Endothelial cell of umbilical vein (primary cell): ENCODE measurements at regions not wholly inside any gene's neighbourhood (a gene's known extent, or its start where the extent isn't known, plus 50 kb on each side); places are given as distances from the start of the nearest gene placed in this dataset.

Experiments used
- BruUV-seq: library from RNA; stranded (reverse); fragments of 400-500 nt; replicated peaks from 2 replicates; lab custom pipeline; 2021; lab: Mats Ljungman, UMichigan
- CTCF ChIA-PET: fragments of 300-600, 350-600 bp; sonication (Branson Sonifier 250); formaldehyde crosslinking; loops from one replicate; lab custom pipeline; 2021; ENCODE audit warnings: antibody characterized with exemption, inconsistent platforms; lab: Charles Lee
- POLR2A ChIA-PET: fragments of 300-600, 350-600 bp; sonication (Branson Sonifier 250); formaldehyde crosslinking; loops from one replicate; lab custom pipeline; 2021; ENCODE audit warnings: antibody characterized with exemption, inconsistent platforms; lab: Charles Lee
- DNase-seq: peaks from one replicate; pipeline ENCODE4 v3.0.0-alpha.2; 2011; ENCODE audit warnings: low read depth, low spot score
- FAIRE-seq: peaks from 2 replicates; lab custom pipeline; 2011; peaks lifted over from hg19 to GRCh38; lab: Jason Lieb, UNC
- H2AFZ ChIP-seq: 2 replicates; pipeline ENCODE4 v1.6.0; 2012; ENCODE audit warnings: low read depth, low read length, control low read depth, inconsistent platforms
- H3K27ac ChIP-seq: 2 replicates; pipeline ENCODE4 v1.5.1; 2011; ENCODE audit warnings: low read depth, mild to moderate bottlenecking, control low read depth, low read length, moderate library complexity; ENCODE audit not compliant: insufficient read depth
- H3K27me3 ChIP-seq, 2 experiments: 2 replicates each; pipeline versions ENCODE4 v1.6.0 to v1.6.1; 2011; ENCODE audit warnings: low read length in 2 of 2, mixed read lengths in 1 of 2; ENCODE audit not compliant: control insufficient read depth in 2 of 2, insufficient read depth in 2 of 2
- H3K36me3 ChIP-seq, 2 experiments: 2 replicates in 1 of 2; 3 replicates in 1 of 2; pipeline ENCODE4 v1.5.1; 2011; ENCODE audit warnings: low read length in 2 of 2, mild to moderate bottlenecking in 1 of 2, moderate library complexity in 1 of 2; ENCODE audit not compliant: control insufficient read depth in 2 of 2, insufficient read depth in 2 of 2; ENCODE audit errors: extremely low read depth in 1 of 2
- H3K4me1 ChIP-seq: 3 replicates; pipeline ENCODE4 v1.5.1; 2011; ENCODE audit warnings: mild to moderate bottlenecking, low read length; ENCODE audit not compliant: control insufficient read depth, insufficient read depth; ENCODE audit errors: extremely low read depth
- H3K4me2 ChIP-seq: 2 replicates; pipeline ENCODE4 v1.6.1; 2011; ENCODE audit warnings: low read length, control low read depth, mixed read lengths; ENCODE audit not compliant: insufficient read depth
- H3K4me3 ChIP-seq, 3 experiments: fragments of 200-600 bp in 1 of 3; sonication (generic), shearing (Covaris generic) in 1 of 3; replicated peaks in 1 of 3; 2 replicates each; pipeline ENCODE4 v1.5.1; 2011 to 2016; ENCODE audit warnings: control low read depth in 3 of 3, low read length in 3 of 3, mild to moderate bottlenecking in 2 of 3, inconsistent platforms in 1 of 3, low read depth in 1 of 3, moderate library complexity in 1 of 3; ENCODE audit not compliant: insufficient read depth in 1 of 3
- H3K79me2 ChIP-seq: 2 replicates; pipeline ENCODE4 v1.6.0; 2012; ENCODE audit warnings: low read length, inconsistent platforms; ENCODE audit not compliant: control insufficient read depth, insufficient read depth
- H3K9ac ChIP-seq: replicated peaks from 2 replicates; pipeline ENCODE3; 2011; ENCODE audit warnings: low read length, control low read depth; ENCODE audit not compliant: insufficient read depth; ENCODE audit errors: extremely low read depth
- H3K9me1 ChIP-seq: replicated peaks from 3 replicates; pipeline ENCODE4 v1.6.0; 2011; ENCODE audit warnings: mild to moderate bottlenecking, low read length; ENCODE audit not compliant: control insufficient read depth, insufficient read depth; ENCODE audit errors: extremely low read depth
- H3K9me3 ChIP-seq: replicated peaks from 2 replicates; pipeline ENCODE4 v1.5.1; 2012; ENCODE audit warnings: low read length, inconsistent platforms; ENCODE audit not compliant: control insufficient read depth, insufficient read depth
- H4K20me1 ChIP-seq: replicated peaks from 2 replicates; pipeline ENCODE3; 2011; ENCODE audit warnings: mild to moderate bottlenecking, low read length; ENCODE audit not compliant: control insufficient read depth, insufficient read depth; ENCODE audit errors: extremely low read depth
- EZH2 ChIP-seq: IDR thresholded peaks from 2 replicates; pipeline ENCODE4 v1.6.1; 2012; ENCODE audit warnings: borderline replicate concordance, low read depth, mild to moderate bottlenecking, moderate library complexity, low read length, inconsistent platforms; ENCODE audit not compliant: severe bottlenecking
- GATA2 ChIP-seq: IDR thresholded peaks from 2 replicates; pipeline ENCODE4 v1.7.0; 2011; ENCODE audit warnings: low read depth, mild to moderate bottlenecking, moderate library complexity, mixed read lengths, low read length; ENCODE audit not compliant: insufficient read length, insufficient read depth
- JUN ChIP-seq: IDR thresholded peaks from 2 replicates; pipeline ENCODE4 v1.6.1; 2011; ENCODE audit warnings: borderline replicate concordance, low read depth; ENCODE audit not compliant: insufficient read length, insufficient read depth
- POLR2A ChIP-seq: IDR thresholded peaks from 2 replicates; pipeline ENCODE4 v1.6.1; 2012; ENCODE audit warnings: low read depth, mild to moderate bottlenecking, control low read depth, low read length
- POLR2AphosphoS5 ChIP-seq: IDR thresholded peaks from 2 replicates; pipeline ENCODE4 v1.6.1; 2012; ENCODE audit warnings: low read depth, mild to moderate bottlenecking, control low read depth, low read length, moderate library complexity; ENCODE audit not compliant: insufficient read depth
- dilution Hi-C: fragments of 300-500 bp; cut with MboI; formaldehyde crosslinking; loops from one replicate; pipeline ENCODE4 v1.15.0; 2019; ENCODE audit warnings: low sequenced_read_pairs; ENCODE audit not compliant: extremely low pct_ligation_motif_present
- intact Hi-C: fragments of 100-400 bp; cut with micrococcal nuclease; formaldehyde crosslinking; loops from one replicate; pipeline ENCODE4 v1.10.0; 2022
- TF ChIP-seq, protein P1 (sequence below), 2 donors: IDR thresholded peaks; 1 replicate in 1 of 2; 2 replicates in 1 of 2; pipeline ENCODE4 v1.5.1; 2011; ENCODE audit warnings: low read length in 2 of 2, mild to moderate bottlenecking in 2 of 2, moderate library complexity in 2 of 2, control low read depth in 1 of 2, inconsistent platforms in 1 of 2, low read depth in 1 of 2; ENCODE audit not compliant: insufficient read depth in 1 of 2; ENCODE audit errors: extremely low read depth in 1 of 2
- TF ChIP-seq, protein P2 (sequence below): IDR thresholded peaks from 2 replicates; pipeline ENCODE4 v1.6.1; 2011; ENCODE audit not compliant: insufficient read depth, insufficient read length

DNA sequence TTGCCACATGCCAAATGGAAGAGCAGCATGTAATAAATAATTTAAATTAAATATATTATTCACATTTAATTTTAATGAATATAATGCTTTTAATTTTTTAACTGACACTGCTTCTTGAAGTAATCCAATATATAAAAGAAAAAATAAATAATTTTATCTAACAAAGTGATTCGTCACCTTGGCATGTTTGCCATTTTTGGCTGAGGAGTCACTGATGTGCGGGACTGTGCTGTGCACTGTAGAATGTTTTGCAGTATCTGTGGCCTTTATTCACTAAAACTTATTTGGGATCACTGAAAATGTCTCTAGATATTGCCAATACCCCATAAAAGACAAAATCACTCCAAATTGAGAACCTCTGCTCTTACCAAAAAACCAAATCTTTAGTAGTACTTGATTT lies 807.8 kb downstream of the BRINP3 start:
- no peak for FAIRE-seq
- BruUV-seq, result no TSS peak
- intact Hi-C loops, result loop anchor here (10.0 kb wide), 1 partner anchor 235 kb away; no protein-coding TSS in a partner anchor

More for the DNA sequence above, 807.8 kb downstream of the BRINP3 start:
- no peak overlapping the region for H3K27ac ChIP-seq
- no peaks in the 10 kb centered on the region for H4K20me1 ChIP-seq
- H3K4me2 ChIP-seq, result no peak overlapping the region
- H2AFZ ChIP-seq, result no peak overlapping the region
- H3K9me3 ChIP-seq, result no peaks in the 10 kb centered on the region
- POLR2A ChIA-PET, result no interaction called here
- TF ChIP-seq, protein P1, sequence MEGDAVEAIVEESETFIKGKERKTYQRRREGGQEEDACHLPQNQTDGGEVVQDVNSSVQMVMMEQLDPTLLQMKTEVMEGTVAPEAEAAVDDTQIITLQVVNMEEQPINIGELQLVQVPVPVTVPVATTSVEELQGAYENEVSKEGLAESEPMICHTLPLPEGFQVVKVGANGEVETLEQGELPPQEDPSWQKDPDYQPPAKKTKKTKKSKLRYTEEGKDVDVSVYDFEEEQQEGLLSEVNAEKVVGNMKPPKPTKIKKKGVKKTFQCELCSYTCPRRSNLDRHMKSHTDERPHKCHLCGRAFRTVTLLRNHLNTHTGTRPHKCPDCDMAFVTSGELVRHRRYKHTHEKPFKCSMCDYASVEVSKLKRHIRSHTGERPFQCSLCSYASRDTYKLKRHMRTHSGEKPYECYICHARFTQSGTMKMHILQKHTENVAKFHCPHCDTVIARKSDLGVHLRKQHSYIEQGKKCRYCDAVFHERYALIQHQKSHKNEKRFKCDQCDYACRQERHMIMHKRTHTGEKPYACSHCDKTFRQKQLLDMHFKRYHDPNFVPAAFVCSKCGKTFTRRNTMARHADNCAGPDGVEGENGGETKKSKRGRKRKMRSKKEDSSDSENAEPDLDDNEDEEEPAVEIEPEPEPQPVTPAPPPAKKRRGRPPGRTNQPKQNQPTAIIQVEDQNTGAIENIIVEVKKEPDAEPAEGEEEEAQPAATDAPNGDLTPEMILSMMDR (IDR thresholded peaks at IDR 0.05; ENCODE audit: extremely low read depth in 1 of 2, insufficient read depth in 1 of 2, low read depth in 1 of 2, low read length in 2 of 2), result no peak
- TF ChIP-seq POLR2A (no peak), POLR2AphosphoS5 (no peak), EZH2 (no peak), JUN (no peak), GATA2 (no peak)
- TF ChIP-seq, protein P2, sequence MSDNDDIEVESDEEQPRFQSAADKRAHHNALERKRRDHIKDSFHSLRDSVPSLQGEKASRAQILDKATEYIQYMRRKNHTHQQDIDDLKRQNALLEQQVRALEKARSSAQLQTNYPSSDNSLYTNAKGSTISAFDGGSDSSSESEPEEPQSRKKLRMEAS, result no peak
- H3K9ac ChIP-seq, result no peak overlapping the region
- no peaks in the 10 kb centered on the region for H3K27me3 ChIP-seq
- no peaks in the 10 kb centered on the region for H3K79me2 ChIP-seq
- dilution Hi-C loops, result no loop called here
- no peaks in the 10 kb centered on the region for H3K9me1 ChIP-seq
- no peaks in the 10 kb centered on the region for H3K36me3 ChIP-seq
- CTCF ChIA-PET, result no interaction called here
- no peak overlapping the region for H3K4me3 ChIP-seq
- no peaks in the 10 kb centered on the region for H3K4me1 ChIP-seq
- no peak for DNase-seq
